Small intestine (tissue), 7 donors: ENCODE measurements at regions not wholly inside any gene's neighbourhood (a gene's known extent, or its start where the extent isn't known, plus 50 kb on each side); places are given as distances from the start of the nearest gene placed in this dataset.

ENCODE experiments used
- DNase-seq, 2 donors: peaks; one replicate each; pipeline versions ENCODE4 v3.0.0 to v3.0.0-alpha.2; 2013
- FAIRE-seq: peaks from 2 replicates; lab custom pipeline; 2012; peaks lifted over from hg19 to GRCh38; lab: Jason Lieb, UNC
- H3K27ac ChIP-seq, 3 donors: one replicate each; pipeline ENCODE4 v1.5.1; 2013; ENCODE audit warnings: low read length in 2 of 3, mild to moderate bottlenecking in 2 of 3, control low read depth in 1 of 3, inconsistent platforms in 1 of 3, low read depth in 1 of 3, moderate library complexity in 1 of 3
- H3K27me3 ChIP-seq, 3 donors: one replicate each; pipeline ENCODE4 v1.6.1; 2013; ENCODE audit warnings: low read length in 3 of 3, inconsistent platforms in 1 of 3; ENCODE audit not compliant: control insufficient read depth in 3 of 3, insufficient read depth in 3 of 3
- H3K36me3 ChIP-seq, 3 donors: one replicate each; pipeline ENCODE4 v1.6.1; 2013; ENCODE audit warnings: low read length in 3 of 3, inconsistent platforms in 1 of 3, low read depth in 1 of 3, mild to moderate bottlenecking in 1 of 3, moderate library complexity in 1 of 3; ENCODE audit not compliant: control insufficient read depth in 3 of 3, insufficient read depth in 2 of 3
- H3K4me1 ChIP-seq, 3 donors: one replicate each; pipeline ENCODE4 v1.6.1; 2013; ENCODE audit warnings: low read length in 2 of 3, inconsistent platforms in 1 of 3, low read depth in 1 of 3, mild to moderate bottlenecking in 1 of 3, moderate library complexity in 1 of 3; ENCODE audit not compliant: control insufficient read depth in 3 of 3, insufficient read depth in 2 of 3
- H3K4me3 ChIP-seq, 3 donors: one replicate each; pipeline ENCODE4 v1.5.1; 2013; ENCODE audit warnings: low read length in 3 of 3, control low read depth in 1 of 3, inconsistent platforms in 1 of 3, low read depth in 1 of 3, mild to moderate bottlenecking in 1 of 3, moderate library complexity in 1 of 3
- H3K9me3 ChIP-seq, 2 donors: one replicate each; pipeline ENCODE4 v1.6.1; 2013; ENCODE audit warnings: low read depth in 1 of 2, low read length in 1 of 2; ENCODE audit not compliant: control insufficient read depth in 2 of 2, insufficient read depth in 1 of 2
- WGBS, 3 donors: extraction: QIAGEN DNeasy Blood & Tissue Kit; methylation state at CpG; one replicate each; pipeline ENCODE4 v1.1.7; 2013; 5-methylcytosine and 5-hydroxymethylcytosine counted together
- donor health status: healthy with polysubstance abuse.
- donor health status: control.
- donor health status: control.
- donor health status: Bipolar disorder and iron deficiency.
- donor health status: healthy.

GRCh38 chr6:104240865-104241264 lies 618.9 kb downstream of the HACE1 start:
- WGBS, 3 donors: 30 to 66% (median 34%) methylated on average over 2 of the region's 2 CpGs
- H3K27ac ChIP-seq: no peak overlapping the region
- no peak for DNase-seq
- H3K36me3 ChIP-seq: no peaks in the 10 kb centered on the region
- H3K27me3 ChIP-seq: no peaks in the 10 kb centered on the region
- H3K4me1 ChIP-seq: no peaks in the 10 kb centered on the region
- no peak for FAIRE-seq
- H3K4me3 ChIP-seq: no peak overlapping the region
- no peaks in the 10 kb centered on the region for H3K9me3 ChIP-seq

- FAIRE-seq (no peak), DNase-seq (no peak)
- no peaks in the 10 kb centered on the region for H3K4me1 ChIP-seq
- no peak overlapping the region for H3K4me3 ChIP-seq
- no peak overlapping the region for H3K27ac ChIP-seq
- H3K9me3 ChIP-seq: no peaks in the 10 kb centered on the region
- H3K36me3 ChIP-seq: no peaks in the 10 kb centered on the region
- WGBS, 3 donors: 72 to 78% (median 74%) methylated on average over 5 of the region's 5 CpGs
- no peaks in the 10 kb centered on the region for H3K27me3 ChIP-seq
Observed at GRCh38 chr6:104239971-104240370, 619.7 kb downstream of the HACE1 start.

- no peak overlapping the region for H3K27ac ChIP-seq
- H3K4me1 ChIP-seq: no peaks in the 10 kb centered on the region
- no peak overlapping the region for H3K4me3 ChIP-seq
- DNase-seq (no peak), FAIRE-seq (no peak)
- no peaks in the 10 kb centered on the region for H3K27me3 ChIP-seq
- WGBS, 3 donors: 26 to 71% (median 49%) methylated on average over 3 of the region's 3 CpGs
- no peaks in the 10 kb centered on the region for H3K36me3 ChIP-seq
- no peaks in the 10 kb centered on the region for H3K9me3 ChIP-seq
Observed at GRCh38 chr6:104229057-104229456, 630.7 kb downstream of the HACE1 start.

GRCh38 chr6:104227508-104227907 lies 632.2 kb downstream of the HACE1 start:
- Histone ChIP-seq H3K4me1 (no peaks in the 10 kb centered on the region), H3K27me3 (no peaks in the 10 kb centered on the region), H3K9me3 (no peaks in the 10 kb centered on the region), H3K27ac (no peak overlapping the region), H3K36me3 (no peaks in the 10 kb centered on the region), H3K4me3 (no peak overlapping the region)
- 44 to 53% (median 44%) methylated on average over 2 of the region's 2 CpGs for WGBS, 3 donors
- FAIRE-seq (no peak), DNase-seq (no peak)

- DNase-seq (no peak), FAIRE-seq (no peak)
- Histone ChIP-seq H3K9me3 (no peaks in the 10 kb centered on the region), H3K27me3 (no peaks in the 10 kb centered on the region), H3K36me3 (no peaks in the 10 kb centered on the region), H3K27ac (no peak overlapping the region), H3K4me3 (no peak overlapping the region), H3K4me1 (no peaks in the 10 kb centered on the region)
- WGBS, 3 donors: 65 to 76% (median 74%) methylated on average over 4 of the region's 4 CpGs
Observed at GRCh38 chr6:104226790-104227446, 632.8 kb downstream of the HACE1 start.

- WGBS, 3 donors: 45 to 61% (median 60%) methylated on average over 3 of the region's 3 CpGs
- no peaks in the 10 kb centered on the region for H3K9me3 ChIP-seq
- no peaks in the 10 kb centered on the region for H3K4me1 ChIP-seq
- DNase-seq (no peak), FAIRE-seq (no peak)
- H3K27ac ChIP-seq: no peak overlapping the region
- no peak overlapping the region for H3K4me3 ChIP-seq
- H3K36me3 ChIP-seq: no peaks in the 10 kb centered on the region
- no peaks in the 10 kb centered on the region for H3K27me3 ChIP-seq
Observed at GRCh38 chr6:104218116-104218515, 641.6 kb downstream of the HACE1 start.

- no peak overlapping the region for H3K27ac ChIP-seq
Observed at GRCh38 chr6:104214901-104215300, 644.8 kb downstream of the HACE1 start.

GRCh38 chr6:104212977-104213668 lies 646.6 kb downstream of the HACE1 start:
- H3K4me3 ChIP-seq: no peak overlapping the region
- no peaks in the 10 kb centered on the region for H3K4me1 ChIP-seq
- no peak overlapping the region for H3K27ac ChIP-seq
- FAIRE-seq (no peak), DNase-seq (no peak)
- no peaks in the 10 kb centered on the region for H3K27me3 ChIP-seq
- H3K9me3 ChIP-seq: no peaks in the 10 kb centered on the region
- H3K36me3 ChIP-seq: no peaks in the 10 kb centered on the region
- 52 to 84% (median 82%) methylated on average over 1 of the region's 1 CpG for WGBS, 3 donors

More at GRCh38 chr6:104214901-104215300, 644.8 kb downstream of the HACE1 start:
- no peaks in the 10 kb centered on the region for H3K27me3 ChIP-seq
- H3K4me3 ChIP-seq: no peak overlapping the region
- H3K9me3 ChIP-seq: no peaks in the 10 kb centered on the region
- DNase-seq (no peak), FAIRE-seq (no peak)
- WGBS, 3 donors: 65 to 71% (median 69%) methylated on average over 3 of the region's 3 CpGs
- no peaks in the 10 kb centered on the region for H3K4me1 ChIP-seq
- no peaks in the 10 kb centered on the region for H3K36me3 ChIP-seq
